Thoracic aorta (tissue), 2 donors: ENCODE measurements at regions not wholly inside any gene's neighbourhood (a gene's known extent, or its start where the extent isn't known, plus 50 kb on each side); places are given as distances from the start of the nearest gene placed in this dataset.

Source experiments
- ATAC-seq: fragments of 150-250 bp; one replicate; pipeline ENCODE4 v1.8.0; 2017; ENCODE audit warnings: low read depth; ENCODE audit not compliant: insufficient number of reproducible peaks, low FRiP score
- DNase-seq: peaks from one replicate; pipeline ENCODE4 v3.0.0-alpha.2; 2020; ENCODE audit warnings: low spot score
- H3K27ac ChIP-seq, 2 donors: fragments of 200-600 bp; sonication (generic); 1 replicate in 1 of 2; 2 replicates in 1 of 2; pipeline ENCODE4 v1.5.1; 2016; ENCODE audit warnings: mild to moderate bottlenecking in 2 of 2, moderate library complexity in 2 of 2
- H3K27me3 ChIP-seq: fragments of 200-600 bp; sonication (generic); replicated peaks from 2 replicates; pipeline ENCODE4 v1.6.0; 2016; ENCODE audit warnings: mild to moderate bottlenecking; ENCODE audit not compliant: insufficient read depth
- H3K36me3 ChIP-seq: fragments of 200-600 bp; sonication (generic); one replicate; pipeline ENCODE4 v1.5.1; 2016
- H3K4me1 ChIP-seq, 2 donors: fragments of 200-600 bp; sonication (generic); 1 replicate in 1 of 2; 2 replicates in 1 of 2; pipeline versions ENCODE4 v1.5.1 to v1.6.0; 2016; ENCODE audit warnings: low read depth in 2 of 2, mild to moderate bottlenecking in 1 of 2; ENCODE audit not compliant: control insufficient read depth in 1 of 2
- H3K4me3 ChIP-seq: fragments of 200-600 bp; sonication (generic); 2 replicates; pipeline ENCODE4 v1.5.1; 2016; ENCODE audit warnings: mild to moderate bottlenecking
- H3K9me3 ChIP-seq: fragments of 200-600 bp; sonication (generic); 2 replicates; pipeline ENCODE4 v1.5.1; 2016
- CTCF ChIP-seq: fragments of 200-600 bp; sonication (generic); IDR thresholded peaks from one replicate; pipeline ENCODE4 v1.5.1; 2019; ENCODE audit warnings: antibody characterized with exemption

- DNase-seq: no peak
- Histone ChIP-seq H3K9me3 (peaks cover 5% of the 10 kb centered on the region), H3K27me3 (no peaks in the 10 kb centered on the region)
Observed at GRCh38 chr12:34394211-34395055, 372.1 kb downstream of the ALG10 start.

GRCh38 chr12:34395056-34396005 is 373.0 kb downstream of the ALG10 start:
- Histone ChIP-seq H3K27me3 (no peaks in the 10 kb centered on the region), H3K9me3 (peaks cover 5% of the 10 kb centered on the region)

More at GRCh38 chr12:34394211-34395055, 372.1 kb downstream of the ALG10 start:
- Histone ChIP-seq H3K4me3 (no peak overlapping the region), H3K36me3 (no peaks in the 10 kb centered on the region), H3K27ac (no peak overlapping the region), H3K4me1 (no peaks in the 10 kb centered on the region)
- no peak for TF ChIP-seq CTCF
- no peak for ATAC-seq

GRCh38 chr12:34396006-34396860 is 373.9 kb downstream of the ALG10 start:
- no peaks in the 10 kb centered on the region for H3K27me3 ChIP-seq
- no peaks in the 10 kb centered on the region for H3K36me3 ChIP-seq
- no peaks in the 10 kb centered on the region for H3K4me1 ChIP-seq
- H3K9me3 ChIP-seq: peaks cover 5% of the 10 kb centered on the region
- H3K4me3 ChIP-seq: no peak overlapping the region
- no peak overlapping the region for H3K27ac ChIP-seq
- no peak for DNase-seq
- TF ChIP-seq CTCF: no peak
- ATAC-seq: no peak

More at GRCh38 chr12:34395056-34396005, 373.0 kb downstream of the ALG10 start:
- no peaks in the 10 kb centered on the region for H3K4me1 ChIP-seq
- ATAC-seq (no peak), DNase-seq (no peak)
- TF ChIP-seq CTCF: no peak
- no peak overlapping the region for H3K4me3 ChIP-seq
- H3K36me3 ChIP-seq: no peaks in the 10 kb centered on the region
- no peak overlapping the region for H3K27ac ChIP-seq

- Histone ChIP-seq H3K4me1 (no peaks in the 10 kb centered on the region), H3K36me3 (no peaks in the 10 kb centered on the region), H3K9me3 (peaks cover 5% of the 10 kb centered on the region), H3K27me3 (no peaks in the 10 kb centered on the region), H3K27ac (no peak overlapping the region), H3K4me3 (no peak overlapping the region)
- ATAC-seq (no peak), DNase-seq (no peak)
- no peak for TF ChIP-seq CTCF
Observed at GRCh38 chr12:34396861-34397590, 374.7 kb downstream of the ALG10 start.
